Right ventricle myocardium inferior (tissue), 1 donor: ENCODE measurements at regions not wholly inside any gene's neighbourhood (a gene's known extent, or its start where the extent isn't known, plus 50 kb on each side); places are given as distances from the start of the nearest gene placed in this dataset.

Source experiments
- ATAC-seq: fragments of 200-7000 bp; cut with Tn5 transposase; one replicate; pipeline ENCODE4 v1.9.1; 2020; ENCODE audit warnings: mild to moderate bottlenecking, moderate library complexity
- DNase-seq: peaks from one replicate; pipeline ENCODE4 v3.0.0; 2021; ENCODE audit errors: missing footprints
- intact Hi-C: fragments of 100-400 bp; cut with DNase I; formaldehyde crosslinking; loops from one replicate; pipeline ENCODE4 v1.11.0; 2022
- donor health status: DM: no; HTN: yes; CAD: no; lungs with severe emphysema.

DNA sequence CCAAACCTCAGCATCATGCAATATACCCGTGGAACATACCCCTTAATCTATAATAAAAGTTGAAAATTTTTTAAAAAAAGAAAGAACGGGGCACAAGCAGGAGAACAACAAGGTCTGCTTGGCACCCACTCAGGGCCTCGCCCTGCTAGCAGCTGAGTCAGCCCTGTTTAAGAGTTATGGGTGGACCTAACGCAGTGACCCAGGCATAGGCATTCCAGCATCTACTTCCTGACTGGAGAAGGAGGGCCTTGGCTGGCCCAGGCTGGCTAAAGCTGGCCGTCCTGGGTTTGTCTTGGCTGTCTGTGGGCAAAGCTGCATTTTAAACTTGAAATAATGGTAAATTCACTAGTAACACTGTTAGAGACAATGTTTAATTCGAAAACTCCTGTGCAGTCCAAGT lies 236.7 kb upstream of the PGRMC2 start:
- DNase-seq (no peak), ATAC-seq (no peak)
- intact Hi-C loops: no loop called here

DNA sequence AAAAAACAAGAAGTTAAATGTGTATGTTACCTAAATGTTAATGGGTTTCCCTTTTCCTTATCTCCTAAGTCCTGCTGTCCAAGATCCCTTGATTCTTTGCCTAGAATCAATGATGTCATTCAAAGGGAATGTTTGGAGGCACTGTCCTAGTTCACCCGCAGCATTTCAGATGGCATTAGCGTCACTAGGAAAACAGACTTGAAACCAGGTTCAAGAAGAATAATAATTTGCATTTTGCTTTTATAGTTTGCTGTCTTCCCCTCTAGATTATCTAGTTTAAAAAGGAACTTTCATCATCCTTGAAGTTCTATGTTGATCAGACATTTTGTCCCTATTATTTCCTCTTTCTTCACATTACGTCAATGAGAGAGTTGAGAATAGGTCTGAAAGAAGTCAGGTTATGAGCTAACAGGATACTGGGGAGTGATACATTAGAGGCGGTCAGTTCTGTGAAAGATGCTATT lies 234.1 kb upstream of the PGRMC2 start:
- DNase-seq (no peak), ATAC-seq (no peak)
- intact Hi-C loops: no loop called here

DNA sequence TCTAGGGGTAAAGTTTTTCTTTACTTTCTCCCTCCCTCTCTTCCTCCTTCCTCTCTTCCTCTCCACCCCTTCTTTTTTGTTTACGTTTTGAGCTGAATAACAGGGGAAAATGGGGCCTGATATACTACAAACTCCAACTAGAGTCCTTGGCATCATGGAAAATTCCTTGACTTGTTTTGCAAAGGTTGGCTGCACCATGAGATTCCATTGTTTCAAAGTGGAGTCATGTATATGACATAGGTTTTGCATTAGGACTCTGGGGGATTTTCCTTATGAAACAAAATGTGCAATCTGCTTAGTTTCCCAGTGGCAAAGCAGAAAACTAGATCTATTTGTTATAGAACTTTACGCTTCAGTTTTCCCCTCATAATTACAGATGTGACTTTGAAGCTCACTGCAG lies 233.5 kb upstream of the PGRMC2 start:
- DNase-seq: no peak
- no peak for ATAC-seq
- intact Hi-C loops: no loop called here

DNA sequence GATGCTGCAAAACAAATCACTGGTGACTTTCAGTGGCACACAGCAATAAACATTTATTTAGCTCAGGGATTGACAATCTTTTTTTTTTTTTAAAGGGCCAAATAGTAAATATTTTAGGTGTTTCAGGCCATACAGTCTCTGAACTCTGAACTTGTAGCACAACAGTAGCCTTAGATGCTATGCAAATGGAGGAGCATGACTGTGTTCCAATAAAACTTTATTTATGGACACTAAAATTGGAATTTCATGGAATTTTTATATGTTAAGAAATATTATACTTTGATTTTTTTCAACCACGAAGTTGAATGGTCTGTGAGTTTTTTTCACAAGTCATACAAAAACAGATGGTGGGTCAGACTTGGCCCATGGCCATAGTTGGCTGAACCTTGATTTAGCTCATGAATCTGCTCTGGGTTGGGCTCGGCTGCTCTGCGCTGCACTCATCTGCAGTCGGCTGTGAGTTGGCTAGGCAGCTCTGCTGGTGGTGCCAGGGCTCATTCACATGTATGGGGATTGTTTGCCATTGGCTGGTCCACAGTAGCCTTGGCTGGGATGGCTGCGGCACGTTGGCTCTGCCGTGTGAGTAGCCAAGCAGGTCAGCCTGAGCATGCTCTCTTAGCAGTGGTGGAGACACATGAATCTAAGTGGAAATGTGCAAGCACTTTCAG lies 231.7 kb upstream of the PGRMC2 start:
- ATAC-seq (no peak), DNase-seq (peak; percentile 74)
- intact Hi-C loops: loop anchor here (5.0 to 10.0 kb wide), 2 partner anchors 52 to 134 kb away; no protein-coding TSS in a partner anchor

DNA sequence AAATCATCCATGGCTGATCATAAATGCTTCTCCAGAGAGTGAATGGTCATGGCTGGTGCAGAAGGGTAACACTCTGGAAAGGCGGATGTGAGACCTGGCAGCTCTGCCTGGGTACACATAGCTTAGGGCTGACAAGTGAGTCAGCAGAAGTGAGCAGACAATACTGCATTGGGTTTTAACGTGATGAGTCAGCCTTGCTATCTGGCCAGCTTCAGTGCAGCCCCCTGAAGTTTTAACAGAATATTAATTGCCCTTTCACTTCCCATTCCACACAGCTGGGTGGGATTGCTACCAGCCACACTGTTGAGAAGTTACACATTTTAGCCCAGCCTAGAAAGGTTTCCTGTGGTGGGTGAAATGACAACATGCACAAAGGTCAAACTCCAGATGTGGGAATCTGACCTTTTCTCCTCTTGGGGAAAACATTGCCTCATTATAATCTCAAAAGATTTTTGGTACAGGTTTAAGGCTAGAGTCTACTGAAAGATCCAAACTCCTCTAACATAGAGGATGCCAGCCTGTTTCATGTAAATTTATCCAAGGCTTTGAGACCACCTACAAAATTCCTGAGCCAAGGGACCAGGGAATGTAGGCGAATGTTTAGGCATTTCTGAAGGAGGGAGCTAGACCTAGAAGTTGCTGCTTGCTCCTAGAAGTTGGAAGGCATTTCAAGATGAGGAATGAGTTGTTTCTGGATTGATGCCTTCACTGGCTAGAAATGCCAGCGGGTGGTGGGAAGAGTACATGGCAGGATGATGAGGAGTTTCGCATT lies 230.3 kb upstream of the PGRMC2 start:
- intact Hi-C loops: loop anchor here (5.0 to 10.0 kb wide), 2 partner anchors 51 to 133 kb away; no protein-coding TSS in a partner anchor
- DNase-seq (peak; percentile 71), ATAC-seq (peak; percentile 92)

DNA sequence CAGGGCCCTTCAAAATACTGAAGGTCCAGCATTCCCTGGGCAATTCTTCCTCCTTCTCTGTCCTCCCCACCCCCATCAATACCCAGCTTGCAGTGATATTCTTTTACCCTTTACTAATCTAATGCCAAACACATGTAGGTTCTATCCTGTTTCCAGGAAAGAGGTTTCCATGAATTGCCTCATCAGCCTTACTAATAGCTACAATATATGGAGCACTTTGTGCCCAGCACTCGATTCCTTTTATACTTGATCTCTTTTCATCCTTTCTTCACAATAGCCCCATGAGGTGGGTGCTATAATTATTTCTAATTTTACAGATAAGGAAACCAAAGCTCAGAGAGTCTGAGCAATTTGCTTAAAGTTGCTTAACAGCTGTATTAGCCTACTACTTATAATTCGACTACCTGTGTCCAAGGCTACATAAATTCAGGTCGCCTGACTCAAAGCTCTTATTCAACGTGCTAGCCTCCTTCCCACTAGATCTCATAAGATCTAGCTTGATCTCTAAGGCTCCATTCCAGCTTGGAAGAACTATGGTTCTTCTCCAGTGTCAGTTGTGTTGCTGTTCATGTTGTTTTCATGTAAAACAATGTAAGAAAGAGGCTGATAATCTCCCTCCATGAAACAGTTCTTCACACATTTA lies 229.6 kb upstream of the PGRMC2 start:
- intact Hi-C loops: loop anchor here (5.0 to 10.0 kb wide), 2 partner anchors 50 to 132 kb away; no protein-coding TSS in a partner anchor
- ATAC-seq (no peak), DNase-seq (no peak)

DNA sequence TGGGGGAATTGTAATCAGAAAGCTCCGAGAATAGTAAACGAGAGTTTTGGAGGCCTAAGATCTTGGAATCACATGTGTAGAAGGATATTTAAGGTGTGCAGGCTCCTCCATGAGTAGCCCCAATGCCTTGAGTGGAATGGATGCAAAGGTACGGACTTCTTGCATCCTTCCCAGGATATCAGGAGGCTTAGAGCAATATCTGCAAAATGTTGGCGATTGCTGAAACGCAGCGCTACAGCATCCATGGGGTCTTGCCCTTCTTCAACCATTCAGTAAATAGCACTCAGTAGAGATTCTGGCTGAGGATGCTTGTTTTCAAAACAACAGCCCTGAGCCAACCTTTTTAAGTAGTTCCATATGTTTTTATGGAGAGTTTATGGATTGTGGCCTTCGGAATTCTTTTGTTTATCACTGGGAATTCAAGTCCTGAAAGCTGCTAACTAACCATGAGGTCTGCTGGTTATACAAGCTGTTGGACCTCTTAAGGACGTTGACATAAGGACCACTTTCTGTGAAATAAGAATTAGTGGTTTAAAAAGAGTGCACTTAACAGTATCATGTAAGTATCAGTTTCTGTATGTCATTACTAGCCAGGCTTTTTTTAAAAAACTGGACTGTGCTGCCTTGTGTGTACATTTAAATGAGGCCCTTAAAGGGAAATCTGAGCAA lies 228.8 kb upstream of the PGRMC2 start:
- DNase-seq: no peak
- no peak for ATAC-seq
- intact Hi-C loops: loop anchor here (5.0 to 10.0 kb wide), 2 partner anchors 49 to 132 kb away; no protein-coding TSS in a partner anchor

DNA sequence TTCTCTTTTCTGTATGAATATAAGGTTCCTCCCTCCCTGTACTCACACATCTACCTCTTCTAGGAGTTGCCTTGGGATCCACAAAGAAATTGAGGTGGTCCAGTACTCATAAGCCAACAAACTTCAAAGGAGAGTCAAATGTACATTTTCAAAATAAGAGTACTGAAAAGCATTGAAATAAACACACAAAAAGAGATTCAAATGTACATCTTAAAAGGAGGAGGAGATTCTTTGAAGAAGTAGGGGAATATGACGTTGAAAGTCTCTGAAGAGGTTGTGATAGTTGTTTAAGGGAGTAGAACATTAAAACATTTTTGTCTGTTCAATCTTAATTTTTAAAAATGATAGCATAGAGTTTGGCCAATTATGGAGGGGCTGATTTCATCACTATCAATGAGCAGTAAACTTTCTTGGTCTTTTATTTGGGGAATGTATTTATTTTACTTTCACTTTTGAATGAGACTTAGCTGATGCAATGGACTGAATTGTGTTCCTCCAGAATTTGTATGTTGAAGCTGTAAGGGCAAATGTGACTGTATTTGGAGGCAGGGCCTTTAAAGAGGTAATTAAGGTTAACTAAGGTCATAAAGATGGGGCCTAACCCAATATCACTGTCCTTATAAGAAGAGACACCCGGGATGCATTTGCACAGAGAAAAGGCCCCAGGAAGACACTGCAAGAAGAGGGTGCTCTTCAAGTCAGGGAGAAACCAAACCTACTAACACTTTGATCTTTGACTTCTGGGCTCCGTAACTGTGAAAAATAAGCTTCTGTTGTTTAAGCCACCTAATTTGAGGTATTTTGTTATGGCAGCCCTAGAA lies 226.3 kb upstream of the PGRMC2 start:
- intact Hi-C loops: loop anchor here (10.0 kb wide), 1 partner anchor 129 kb away; no protein-coding TSS in a partner anchor
- no peak for DNase-seq
- no peak for ATAC-seq

DNA sequence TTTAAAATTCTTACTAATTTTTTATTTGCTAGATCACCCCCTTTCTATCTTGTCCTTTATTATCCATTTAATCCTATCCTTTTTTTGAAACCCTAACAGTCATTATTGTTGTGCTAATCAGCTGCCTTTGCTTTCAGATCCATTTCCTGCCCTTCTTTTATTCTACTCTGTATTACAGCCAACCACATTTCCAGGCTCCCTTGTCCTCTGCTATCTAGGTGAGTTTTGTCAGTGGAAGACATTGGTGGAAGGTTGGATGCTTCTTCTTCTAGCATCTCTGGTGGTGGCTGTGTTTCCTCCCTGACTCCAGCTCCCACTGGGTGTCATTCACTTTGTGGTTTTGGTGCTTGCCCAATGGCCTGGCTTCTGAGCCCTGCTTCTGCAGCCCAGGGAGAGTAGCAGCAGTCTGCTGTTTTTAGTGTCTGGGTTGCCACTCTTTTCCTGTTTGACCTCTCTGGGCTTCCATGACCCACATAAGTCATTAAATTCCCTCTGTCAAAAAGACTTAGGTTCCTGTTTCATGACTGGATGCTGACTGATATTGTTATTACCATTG lies 225.2 kb upstream of the PGRMC2 start:
- intact Hi-C loops: loop anchor here (10.0 kb wide), 1 partner anchor 128 kb away; no protein-coding TSS in a partner anchor
- DNase-seq (no peak), ATAC-seq (no peak)

DNA sequence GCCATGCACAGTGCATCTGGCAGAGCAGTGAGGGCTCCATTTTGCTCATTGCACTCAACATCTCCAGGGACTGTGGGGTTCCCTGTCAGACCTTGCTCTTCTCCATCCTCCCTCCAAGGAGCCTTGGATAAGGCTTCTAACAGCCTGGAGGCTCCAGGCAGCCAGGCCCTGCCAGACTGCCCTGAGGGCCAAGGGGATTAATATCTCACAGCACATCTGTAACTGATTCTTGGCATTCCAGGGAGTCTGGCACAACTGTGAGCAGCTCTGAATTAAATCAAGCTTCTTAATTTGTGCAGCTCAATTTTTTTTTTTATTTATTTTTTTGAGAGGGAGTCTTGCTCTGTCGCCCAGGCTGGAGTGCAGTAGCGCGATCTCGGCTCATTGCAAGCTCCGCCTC lies 224.5 kb upstream of the PGRMC2 start:
- DNase-seq (no peak), ATAC-seq (no peak)
- intact Hi-C loops: loop anchor here (10.0 kb wide), 1 partner anchor 127 kb away; no protein-coding TSS in a partner anchor

DNA sequence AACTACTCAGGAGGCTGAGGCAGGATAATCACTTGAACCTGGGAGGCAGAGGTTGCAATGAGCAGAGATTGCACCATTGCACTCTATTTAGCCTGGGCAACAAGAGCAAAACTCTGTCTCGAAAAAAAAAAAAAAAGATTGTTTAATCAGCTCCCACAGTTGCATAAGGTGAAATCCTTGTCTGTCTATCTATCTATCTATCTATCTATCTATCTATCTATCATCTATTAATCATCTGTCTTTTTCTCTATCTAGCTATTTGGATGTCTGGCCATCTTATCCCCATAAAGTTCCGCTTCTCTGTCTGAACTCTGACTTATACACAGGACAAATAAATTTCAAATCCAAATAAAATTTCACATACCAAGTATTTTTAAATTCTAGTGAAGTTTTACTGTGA lies 223.2 kb upstream of the PGRMC2 start:
- intact Hi-C loops: loop anchor here (10.0 kb wide), 1 partner anchor 126 kb away; no protein-coding TSS in a partner anchor
- no peak for ATAC-seq

DNA sequence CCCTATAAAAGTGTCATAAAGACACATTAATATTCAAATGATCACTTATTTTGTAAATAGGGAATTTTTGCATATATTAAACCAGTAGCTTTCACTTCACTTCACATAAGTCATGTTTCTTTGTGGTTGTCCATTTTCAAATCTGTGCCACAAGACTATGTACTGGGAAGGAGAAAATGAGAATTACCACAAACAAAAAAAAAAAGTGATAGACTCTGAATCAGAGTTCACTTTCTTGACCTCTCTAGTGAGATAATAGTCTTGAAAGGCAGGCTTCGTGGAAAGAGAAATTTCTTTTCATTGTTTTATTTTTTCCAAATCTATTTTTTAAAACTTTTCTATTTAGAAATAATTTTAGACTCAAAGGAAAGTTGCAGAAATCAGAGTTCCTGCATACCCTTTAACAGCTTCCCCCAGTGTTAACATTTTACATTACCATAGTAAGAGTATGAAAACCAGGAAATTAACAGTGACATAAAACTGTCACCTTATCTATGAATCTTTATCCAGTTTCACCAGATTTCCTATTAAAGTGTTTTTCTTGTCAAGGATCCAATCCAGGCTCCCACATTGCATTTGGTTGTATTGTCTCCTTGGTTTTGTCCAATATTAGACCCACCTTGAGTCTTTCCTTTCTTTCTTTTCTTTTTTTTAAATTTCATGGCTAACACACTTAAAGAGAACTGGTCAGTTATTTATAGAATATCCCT lies 215.4 kb upstream of the PGRMC2 start:
- DNase-seq (no peak), ATAC-seq (no peak)
- intact Hi-C loops: no loop called here

More for the DNA sequence above, 223.2 kb upstream of the PGRMC2 start:
- DNase-seq: no peak

DNA sequence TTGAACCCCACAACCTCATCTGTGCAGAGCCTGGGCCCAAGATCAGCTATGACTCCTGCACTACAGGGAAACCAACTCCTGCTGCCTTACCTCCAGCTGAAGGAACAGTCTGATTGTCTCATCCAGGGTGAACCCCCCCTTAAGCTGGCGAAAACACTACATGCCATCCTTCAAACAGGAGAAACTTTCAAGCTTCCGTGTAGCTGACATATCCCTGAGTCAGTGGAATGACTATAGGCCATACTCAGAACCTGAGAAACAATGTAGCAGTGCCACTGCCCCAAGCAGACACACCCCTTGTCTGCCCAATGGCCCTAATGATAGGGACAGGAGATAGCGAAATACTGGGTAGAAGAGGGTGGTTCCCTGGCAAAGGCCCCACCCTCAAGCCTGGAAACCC lies 213.6 kb upstream of the PGRMC2 start:
- ATAC-seq (no peak), DNase-seq (no peak)
- intact Hi-C loops: no loop called here

DNA sequence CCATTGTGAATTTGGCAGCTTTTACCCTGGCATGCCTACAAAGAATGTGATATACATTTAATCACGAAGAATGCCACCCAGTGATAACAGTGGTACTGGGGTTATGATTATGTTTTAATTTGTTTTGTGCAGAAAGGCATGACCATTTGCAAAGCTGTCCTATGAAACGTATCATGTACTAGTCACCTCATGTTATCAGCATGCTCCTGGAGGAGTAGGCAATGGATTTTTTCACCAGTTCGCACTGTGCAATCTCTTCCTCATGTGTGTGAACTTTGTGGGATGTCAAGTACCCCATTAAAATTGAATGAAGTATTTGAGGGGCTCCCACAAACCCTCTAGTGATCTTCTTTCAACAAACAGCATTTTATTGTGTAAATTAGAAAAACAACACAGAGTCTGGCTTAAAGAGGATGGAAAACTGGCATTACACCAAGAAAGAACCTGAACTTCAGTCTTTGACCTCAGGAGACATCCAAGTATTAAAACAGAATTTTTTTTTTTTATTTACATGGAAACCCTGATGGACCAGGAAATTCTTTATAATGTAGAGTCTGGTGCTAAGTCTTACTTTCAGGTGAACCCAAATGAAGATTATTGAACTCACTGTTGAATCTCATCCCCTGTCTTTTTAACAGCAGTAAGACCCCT lies 200.6 kb upstream of the PGRMC2 start:
- intact Hi-C loops: no loop called here

DNA sequence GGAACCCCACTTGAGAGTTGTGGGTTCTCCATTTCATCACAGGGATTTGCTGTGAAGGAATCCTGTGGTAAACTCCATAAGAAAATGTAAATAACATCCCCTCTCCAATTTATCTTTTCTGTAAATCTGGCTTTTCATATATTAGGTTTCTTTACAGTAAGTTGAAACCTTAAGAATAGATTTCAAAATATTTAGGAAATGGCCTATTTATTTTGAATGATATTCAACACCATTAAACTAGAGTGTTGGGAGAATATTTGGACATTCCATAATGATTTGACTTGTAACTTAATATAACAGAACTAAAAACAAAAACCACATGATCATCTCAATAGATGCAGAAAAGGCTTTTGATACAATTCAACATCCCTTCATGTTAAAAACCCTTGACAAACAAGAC lies 197.3 kb upstream of the PGRMC2 start:
- DNase-seq (no peak), ATAC-seq (no peak)
- intact Hi-C loops: no loop called here

More for the DNA sequence above, 200.6 kb upstream of the PGRMC2 start:
- ATAC-seq (no peak), DNase-seq (no peak)

DNA sequence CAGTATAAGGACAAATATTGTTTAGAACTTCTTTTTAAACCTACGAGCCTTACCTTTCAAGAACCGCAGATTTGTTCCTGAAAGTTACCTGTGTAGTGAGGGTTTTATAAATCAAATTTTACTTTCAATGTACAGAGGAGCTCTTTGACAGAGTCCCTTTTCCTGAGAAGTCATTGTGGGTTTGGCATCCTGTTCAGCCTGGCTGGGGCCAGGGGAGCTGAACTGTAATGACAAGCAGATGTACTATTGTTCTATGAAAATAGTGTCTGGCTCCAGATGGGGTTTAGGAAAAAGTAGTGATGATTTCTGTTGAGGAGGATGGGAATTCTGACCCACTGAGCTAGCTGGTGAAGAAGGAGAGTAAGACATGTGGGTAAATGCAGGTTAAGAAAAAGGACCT lies 196.2 kb upstream of the PGRMC2 start:
- ATAC-seq (no peak), DNase-seq (no peak)
- intact Hi-C loops: no loop called here

DNA sequence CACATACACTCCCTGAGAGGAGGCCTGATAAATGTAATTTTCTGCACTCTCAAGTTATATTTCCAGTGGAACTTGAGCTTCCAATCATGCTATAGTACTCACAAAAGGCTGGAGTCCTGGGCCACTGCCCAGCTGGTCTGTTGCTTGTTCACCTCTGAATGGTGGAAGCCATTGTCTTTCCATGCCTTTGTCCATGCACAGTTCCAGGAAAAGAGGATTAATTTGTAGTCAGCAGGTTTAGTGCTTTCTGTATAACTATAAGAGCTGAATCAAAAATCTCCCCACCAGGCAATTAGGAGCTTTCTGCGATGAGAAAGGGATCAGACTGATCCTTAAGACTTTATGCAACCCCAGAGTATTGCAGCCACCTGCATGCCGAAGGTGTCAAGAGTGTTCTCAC lies 195.4 kb upstream of the PGRMC2 start:
- DNase-seq (no peak), ATAC-seq (no peak)
- intact Hi-C loops: no loop called here
